ENCODE measurements at regions not wholly inside any gene's neighbourhood (a gene's known extent, or its start where the extent isn't known, plus 50 kb on each side); places are given as distances from the start of the nearest gene placed in this dataset.

DNA sequence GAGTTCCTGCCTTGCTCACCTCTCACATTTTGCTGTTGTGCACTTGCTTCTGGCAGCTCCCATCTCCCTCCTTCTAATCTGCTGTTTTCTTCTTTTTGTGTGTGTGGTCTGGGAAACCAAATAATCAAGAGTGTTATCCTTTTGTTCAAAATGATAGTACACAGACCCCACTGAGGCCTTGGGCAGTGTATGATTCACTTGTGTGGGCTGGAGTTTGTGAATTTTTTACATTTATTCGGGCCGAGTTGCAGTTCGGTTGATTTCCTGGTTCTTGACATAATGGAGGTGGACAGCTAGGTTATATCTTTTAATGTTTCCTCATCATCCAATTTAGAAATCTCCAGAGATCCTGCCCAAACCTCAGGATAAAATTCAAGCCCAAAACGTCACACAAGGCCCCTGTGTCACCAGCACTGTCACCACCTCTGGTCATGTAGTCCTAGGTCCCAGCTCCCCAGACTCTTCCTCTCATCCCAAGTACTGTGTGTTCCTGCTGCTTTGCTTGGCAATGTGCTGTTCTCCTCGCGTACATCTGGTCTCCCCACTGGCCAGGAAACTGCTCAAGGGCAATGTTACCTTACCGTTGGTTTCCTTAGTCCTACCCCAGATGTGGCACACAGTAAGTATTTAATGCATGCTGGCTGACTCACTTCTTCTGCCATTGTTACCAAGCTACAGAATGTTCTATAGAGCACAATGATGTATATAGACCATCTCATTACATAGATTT, 55.7 kb upstream of the PHACTR2 start:
- DNase-seq (ENCODE audit: low spot score) = no peak

DNA sequence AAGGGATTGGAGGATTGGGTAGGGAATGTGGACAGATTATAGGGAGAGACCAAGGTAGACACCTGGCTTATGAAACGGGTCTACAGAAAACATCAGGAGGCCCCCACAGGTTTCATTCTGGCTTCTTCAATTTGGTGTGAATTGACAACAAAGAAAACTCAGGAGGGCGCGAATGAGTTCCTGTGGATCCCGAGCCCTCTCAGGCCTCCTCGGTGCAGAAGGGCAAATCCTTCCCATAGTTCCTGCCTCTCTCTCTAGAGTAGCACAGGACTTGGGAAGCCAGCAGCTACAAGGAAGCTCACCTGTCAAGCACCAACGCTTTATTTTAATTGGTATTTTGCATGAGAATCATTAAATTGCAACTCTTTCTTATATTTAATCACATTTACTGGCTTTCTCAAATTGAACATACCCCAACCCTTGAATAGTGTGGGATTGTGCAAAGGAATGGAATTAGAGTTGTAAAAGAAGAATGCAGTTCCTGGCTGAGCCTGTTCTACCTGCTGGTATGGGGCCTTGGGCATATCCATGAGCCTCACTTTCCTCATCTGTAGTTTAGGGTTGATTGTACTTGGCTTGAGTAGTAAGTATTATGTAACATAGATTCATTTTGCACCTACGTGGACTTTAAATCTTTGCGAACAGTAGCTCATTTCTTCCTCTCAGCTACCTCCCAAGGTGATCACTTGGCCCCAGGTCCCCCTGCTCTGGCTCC, 56.4 kb upstream of the PHACTR2 start:
- DNase-seq (ENCODE audit: low spot score) = no peak

DNA sequence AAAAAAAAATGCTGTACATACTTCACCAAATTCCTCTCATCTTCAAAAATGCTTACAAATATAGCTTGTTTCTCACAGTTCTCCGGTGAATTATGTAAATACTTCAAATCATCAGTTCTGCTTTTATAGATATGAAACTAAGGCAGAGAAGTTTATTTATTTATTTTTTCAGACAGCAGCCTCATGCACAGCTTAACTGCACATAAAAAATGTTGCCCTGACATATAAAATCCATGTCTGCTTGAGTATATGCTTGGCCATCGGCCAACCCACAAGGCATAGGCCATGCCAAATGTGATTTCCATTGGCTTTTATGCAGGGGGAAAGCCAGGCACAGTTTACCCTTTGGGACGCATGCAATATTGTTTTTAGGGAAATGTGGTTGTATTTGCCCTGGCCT, 57.3 kb upstream of the PHACTR2 start:
- no peak for DNase-seq (ENCODE audit: low spot score)

DNA sequence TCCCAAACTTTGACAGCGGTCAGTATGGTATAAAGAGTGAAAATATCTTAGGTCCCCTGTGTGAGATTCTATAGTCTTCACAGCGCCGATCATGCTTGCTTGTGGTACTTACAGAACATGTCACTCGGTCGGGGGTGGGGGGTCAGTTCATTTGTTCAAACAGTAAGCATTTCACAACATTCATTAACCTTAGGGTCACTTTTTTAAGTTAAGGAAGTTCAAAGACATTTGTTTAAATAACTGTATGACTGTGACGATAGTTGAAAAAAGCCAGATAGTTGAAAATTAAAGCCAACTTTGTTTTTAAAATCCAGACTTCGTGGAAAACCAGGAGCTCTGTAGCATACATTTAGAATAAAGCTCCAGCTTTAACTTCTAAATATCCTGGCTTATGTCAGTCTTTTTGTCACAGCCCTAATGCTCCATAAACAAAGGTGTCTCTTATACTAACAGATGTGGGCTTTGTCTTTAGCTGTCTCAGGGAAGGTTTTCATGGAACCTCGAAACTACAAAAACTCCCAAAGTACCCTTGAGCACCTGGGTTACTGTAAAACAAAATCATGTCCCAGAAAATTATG, 57.9 kb upstream of the PHACTR2 start:
- DNase-seq (ENCODE audit: low spot score) = no peak

DNA sequence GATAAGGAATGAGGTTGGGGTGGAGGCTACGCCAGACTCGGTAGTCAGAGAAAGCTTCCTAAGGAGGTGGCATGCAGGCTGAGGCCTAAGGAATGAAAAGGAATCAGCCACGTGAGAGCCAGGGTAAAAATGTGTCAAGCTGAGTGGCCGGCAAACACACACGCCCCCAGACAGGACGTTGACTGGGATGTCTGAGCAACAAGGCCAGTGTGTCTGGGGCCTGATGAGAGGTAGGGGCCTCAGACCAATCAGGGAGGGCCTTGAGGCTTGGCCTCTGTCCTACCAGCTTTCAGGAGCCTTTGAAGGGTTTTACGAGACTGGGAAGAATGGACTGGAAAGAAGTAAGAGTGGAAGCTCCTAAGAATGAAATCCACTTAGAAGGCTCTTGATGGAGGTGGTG, 61.0 kb upstream of the PHACTR2 start:
- DNase-seq (ENCODE audit: low spot score) = no peak

DNA sequence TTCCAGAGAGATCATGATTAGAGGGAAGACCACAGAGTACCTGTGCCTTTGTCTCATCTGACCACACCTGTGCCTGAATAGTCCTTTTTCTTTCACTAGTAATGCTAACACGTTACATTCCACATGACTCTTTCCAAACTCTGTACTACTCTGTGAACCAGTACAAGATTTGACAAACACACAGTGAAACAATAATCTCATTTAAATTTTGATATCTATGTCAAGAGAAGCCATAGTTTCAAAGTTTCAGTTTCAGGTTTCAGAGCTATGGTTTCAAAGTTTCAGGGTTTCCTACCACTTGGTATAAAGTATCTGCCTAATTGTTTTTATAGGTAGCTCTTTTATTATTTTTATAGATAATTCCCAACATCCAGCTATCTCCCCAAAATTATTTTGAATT, 62.0 kb upstream of the PHACTR2 start:
- DNase-seq (ENCODE audit: low spot score) = no peak

DNA sequence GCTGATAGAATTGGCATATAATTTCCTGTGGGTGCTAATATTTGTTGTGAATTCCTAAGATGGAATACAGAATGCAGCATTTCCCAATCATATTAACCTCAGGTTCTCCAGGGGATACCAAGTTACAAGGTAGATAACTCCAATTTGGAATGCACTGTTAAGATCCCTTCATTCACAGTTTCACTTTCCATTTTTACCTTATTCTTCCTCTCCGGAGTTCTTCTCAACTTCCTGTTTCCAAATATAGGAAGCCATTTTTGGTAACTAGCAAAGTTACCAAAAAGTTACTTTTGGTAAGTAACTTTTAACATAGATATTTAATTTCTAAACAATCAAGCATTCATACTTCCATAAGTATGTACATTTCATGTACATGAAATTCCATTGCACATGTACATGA, 63.5 kb upstream of the PHACTR2 start:
- no peak for DNase-seq (ENCODE audit: low spot score)

DNA sequence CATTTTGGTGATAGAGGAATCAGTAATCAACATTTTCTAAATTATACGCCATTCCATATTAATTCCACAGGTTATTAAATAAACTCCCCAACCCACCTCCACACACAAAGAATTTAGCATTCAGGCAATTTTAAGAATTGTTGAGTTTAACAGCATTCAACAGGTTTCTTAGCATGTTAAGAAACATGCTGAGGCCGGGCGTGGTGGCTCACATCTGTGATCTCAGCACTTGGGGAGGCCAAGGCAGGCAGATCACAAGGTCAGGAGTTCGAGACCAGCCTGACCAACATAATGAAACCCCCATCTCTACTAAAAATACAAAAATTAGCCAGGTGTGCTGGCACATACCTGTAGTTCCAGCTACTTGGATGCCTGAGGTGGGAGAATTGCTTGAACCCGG, 64.0 kb upstream of the PHACTR2 start:
- no peak for DNase-seq (ENCODE audit: low spot score)

DNA sequence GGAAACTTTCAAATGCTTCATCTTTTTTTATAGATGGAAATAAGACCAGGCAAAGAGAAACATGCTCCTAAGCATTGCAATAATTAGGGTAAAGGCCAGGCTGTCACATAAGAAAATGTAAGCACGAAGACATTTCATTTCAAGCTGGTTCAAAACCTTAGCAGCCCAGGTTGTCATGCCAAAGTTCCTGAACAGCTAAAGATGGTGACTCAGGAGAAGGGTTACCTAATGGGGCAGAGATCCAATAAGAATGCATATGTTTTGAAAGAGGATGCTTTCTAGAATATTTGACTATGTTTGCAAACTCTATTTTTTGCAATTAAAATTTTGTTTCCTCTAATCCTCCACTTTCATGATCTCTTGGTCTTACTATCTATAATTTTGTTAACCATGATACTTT, 65.6 kb upstream of the PHACTR2 start:
- DNase-seq (ENCODE audit: low spot score) = no peak

DNA sequence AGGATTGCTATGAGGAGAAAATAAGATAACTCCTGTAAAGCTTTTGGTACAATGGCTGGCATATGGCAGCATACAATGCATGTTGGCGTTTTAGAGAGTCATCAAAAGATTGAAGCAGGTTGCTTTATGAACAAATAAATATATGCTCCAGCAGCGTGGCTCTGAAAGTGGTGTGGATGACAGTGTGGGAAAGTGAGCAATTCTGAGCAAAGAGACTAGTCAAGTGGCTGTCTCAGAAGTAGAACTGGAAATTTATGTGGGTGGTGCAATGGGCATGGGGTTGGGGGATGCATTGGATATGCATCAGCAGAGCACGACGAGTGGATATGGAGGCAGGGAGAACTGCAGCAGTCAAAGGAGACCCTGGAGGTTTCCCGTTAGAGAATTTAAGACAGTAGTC, 66.2 kb upstream of the PHACTR2 start:
- DNase-seq (ENCODE audit: low spot score) = no peak

DNA sequence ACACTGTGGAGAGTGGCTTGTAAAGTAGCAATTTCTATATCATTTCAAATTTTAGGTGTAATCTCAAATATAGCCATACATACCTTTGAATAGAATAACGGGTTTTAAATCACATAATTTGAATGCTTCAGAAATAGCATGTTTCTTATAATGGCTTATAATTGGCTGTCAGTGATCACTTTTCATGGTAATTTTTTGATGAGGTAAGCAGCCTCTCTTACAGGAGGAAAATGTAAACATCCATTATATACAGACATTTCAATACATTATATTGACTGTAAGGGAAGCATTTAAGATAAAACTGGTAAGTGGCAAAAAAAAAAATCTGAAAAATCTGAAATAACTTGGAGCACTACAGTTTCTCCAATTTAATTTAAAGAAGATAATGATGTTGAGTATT, 67.8 kb upstream of the PHACTR2 start:
- DNase-seq (ENCODE audit: low spot score) = no peak

DNA sequence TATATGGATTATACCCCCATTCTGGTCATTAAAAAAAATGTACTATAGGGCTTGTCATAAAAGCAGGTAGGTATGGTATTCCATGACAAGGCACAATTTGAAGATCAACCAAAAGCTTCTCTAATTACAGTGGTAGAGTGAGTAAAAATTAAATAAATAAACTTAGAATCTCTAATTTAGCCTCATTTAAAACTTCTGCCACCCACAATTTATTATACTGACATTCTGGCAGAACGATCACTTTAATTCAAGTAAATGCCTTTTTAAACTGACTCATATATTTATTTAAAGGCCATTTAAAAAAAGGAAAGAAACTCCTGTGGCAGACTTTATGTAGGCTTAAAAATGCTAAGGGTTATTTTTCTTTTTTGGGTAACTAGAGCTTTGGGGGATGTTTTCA, 68.3 kb upstream of the PHACTR2 start:
- no peak for DNase-seq (ENCODE audit: low spot score)

DNA sequence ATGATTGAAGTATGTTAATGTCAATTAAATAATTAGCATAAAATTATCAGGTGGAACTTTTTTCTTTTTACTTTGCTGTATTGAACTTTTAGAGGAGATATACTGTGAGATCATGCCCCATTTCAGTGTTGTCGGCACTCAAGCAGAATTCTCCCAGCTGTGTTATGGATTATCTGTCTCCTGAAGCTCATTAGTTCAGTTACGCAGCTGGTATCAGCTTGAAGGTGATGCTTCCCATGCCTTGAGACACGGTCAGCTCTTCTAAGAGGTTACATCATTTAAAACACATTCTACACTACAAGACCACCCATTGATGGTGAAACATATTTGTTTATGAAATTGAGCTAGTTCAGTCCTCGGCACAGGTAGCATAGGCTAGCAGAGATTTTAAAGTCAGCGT, 68.9 kb upstream of the PHACTR2 start:
- DNase-seq (ENCODE audit: low spot score) = no peak

DNA sequence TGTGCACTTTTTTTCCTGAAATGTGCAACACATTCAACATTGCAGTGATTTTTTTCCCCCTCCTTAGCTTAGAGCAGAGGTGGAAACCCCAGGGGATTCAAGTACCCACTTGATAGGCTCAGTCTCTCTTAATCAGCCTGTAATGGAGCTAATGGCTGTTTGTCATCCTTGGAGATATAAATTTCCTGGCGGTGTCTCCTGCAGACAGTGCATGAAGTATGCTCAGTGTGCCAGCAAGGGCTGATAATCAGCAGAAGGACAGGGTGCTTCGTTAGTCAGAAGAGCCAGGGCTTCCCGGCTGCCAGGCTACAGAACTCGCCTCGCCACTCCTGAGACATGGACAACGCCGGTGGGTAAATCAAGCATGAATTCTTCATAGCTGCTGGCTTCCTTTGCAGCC, 69.8 kb upstream of the PHACTR2 start:
- no peak for DNase-seq (ENCODE audit: low spot score)

DNA sequence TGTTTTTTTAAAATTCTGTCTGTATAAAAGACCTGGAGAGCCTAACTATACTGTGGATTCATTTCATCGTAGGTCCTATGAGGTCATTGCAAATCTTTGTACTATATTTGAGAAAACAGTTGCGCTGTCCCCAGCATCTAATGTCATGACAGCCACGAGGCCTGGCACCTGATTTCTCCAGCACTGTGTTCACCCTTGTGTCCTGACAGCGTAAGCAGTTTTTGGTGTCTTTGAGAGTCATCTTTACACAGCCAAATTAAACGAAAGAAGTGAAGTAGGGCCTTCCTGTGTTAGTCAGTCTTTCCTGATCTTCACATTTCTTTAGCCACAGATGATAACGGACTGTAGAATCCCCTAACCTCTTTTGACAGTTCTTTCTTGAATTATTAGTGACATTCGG, 70.6 kb upstream of the PHACTR2 start:
- no peak for DNase-seq (ENCODE audit: low spot score)

DNA sequence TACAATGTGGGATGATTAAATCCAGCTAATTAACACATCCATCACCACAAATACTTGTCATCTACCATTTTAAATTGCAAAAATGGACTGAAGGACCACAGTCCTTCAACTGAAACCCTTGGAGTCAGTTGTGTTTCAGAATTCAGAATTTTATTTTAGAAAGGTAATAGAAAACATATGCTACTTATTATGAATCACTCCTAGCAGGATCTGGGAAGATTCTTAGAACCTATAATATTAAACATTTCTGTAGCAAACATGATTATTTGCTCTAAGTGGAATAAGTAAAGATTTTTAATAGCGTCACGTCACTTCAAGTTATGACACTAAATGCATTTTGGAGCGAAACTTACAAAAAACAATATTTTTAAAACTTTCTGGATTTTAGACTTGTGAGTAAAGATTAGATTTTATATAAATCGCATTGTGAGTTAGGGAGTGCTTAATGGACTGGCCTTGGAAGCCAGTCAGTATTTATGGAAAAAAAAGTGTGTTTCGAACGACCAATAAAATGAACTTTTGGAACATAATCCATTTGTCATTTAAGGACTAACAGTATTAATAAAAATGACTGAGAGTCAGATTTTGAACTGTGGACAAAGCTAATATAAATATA, 71.8 kb upstream of the PHACTR2 start:
- DNase-seq (ENCODE audit: low spot score) = no peak

DNA sequence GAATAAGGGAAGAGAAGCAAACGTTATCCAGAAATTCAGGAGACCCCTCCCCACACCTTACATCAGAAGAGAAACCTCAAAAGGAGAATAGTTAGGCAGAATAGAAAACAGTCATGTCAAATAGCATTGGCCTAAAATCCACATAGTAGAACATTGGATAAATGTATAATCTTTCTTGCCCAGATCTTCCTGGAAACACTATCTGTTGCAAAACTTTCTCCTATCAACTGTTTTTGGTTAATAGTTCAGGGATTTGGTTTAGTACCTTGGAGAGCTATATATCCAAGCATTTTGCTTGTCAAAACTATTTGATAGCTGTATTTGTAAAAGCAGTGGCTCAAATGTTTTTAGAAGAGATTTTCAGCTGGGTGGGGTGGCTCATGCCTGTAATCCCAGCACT, 74.3 kb upstream of the PHACTR2 start:
- DNase-seq (ENCODE audit: low spot score) = no peak

DNA sequence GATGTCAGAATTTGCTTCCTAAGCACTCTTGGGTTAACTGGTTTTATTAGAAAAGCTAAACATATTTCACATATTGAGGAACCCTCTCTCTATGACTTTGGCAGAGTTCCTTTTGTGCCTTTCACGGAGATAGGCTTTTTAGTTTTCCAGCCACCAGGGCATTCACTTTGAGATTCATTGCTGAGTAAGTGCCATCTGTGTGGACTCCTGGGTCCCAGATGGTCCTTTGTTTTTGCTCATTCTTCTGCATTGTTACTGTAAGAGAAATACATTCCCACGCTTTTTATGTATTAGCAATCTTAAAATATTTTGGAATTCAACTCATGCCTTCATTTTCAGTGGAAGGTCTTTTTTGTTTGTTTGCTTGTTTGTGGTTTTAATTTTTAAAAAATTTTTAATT, 76.3 kb upstream of the PHACTR2 start:
- no peak for DNase-seq (ENCODE audit: low spot score)

DNA sequence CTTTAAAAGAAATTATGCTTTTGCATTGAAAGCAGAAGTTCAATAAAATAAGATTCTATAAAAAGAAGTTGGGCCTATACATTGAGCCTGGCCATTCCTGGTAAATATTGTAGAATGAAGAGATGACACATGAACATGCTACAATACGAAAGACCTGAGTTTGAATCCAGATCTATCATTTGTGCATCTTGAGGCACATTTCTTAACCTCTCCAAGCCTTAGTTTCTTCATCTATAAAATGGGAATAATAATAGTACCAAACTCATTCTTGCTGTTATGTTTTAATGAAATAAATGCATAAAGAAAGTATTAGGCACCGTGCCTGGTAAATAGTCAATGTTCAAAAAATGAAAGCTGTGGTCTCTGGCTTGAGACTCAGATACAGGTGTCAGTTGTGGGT, 76.9 kb upstream of the PHACTR2 start:
- no peak for DNase-seq (ENCODE audit: low spot score)

DNA sequence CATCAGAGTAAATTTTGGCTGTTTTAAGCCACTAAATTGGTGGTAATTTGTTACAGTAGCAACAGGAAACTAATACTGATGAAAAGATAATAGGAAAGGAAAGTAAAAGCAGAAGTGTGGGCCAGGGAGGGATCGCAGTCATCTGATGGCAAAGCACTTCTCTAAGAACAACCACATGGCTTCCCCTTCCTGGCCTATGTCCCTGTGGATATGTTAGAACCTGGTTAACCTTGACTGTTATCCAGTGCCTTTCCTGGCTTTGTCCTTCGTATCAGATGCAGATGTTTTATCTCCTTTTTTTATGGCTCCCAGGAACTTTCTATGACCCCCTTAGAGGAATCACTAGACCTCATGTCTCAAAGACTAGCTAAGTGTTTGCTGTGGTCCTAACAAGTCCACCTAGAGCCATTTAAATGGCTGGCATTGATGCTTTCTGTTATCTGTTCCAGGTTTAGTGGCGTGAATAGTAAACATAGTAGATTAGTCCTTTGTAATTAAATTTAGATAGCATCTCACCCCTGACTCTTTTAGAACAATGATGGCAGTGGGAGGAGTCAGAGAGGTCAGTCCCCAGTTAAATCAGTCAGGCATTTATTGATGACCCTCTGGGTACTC, 79.2 kb upstream of the PHACTR2 start:
- no peak for DNase-seq (ENCODE audit: low spot score)

DNA sequence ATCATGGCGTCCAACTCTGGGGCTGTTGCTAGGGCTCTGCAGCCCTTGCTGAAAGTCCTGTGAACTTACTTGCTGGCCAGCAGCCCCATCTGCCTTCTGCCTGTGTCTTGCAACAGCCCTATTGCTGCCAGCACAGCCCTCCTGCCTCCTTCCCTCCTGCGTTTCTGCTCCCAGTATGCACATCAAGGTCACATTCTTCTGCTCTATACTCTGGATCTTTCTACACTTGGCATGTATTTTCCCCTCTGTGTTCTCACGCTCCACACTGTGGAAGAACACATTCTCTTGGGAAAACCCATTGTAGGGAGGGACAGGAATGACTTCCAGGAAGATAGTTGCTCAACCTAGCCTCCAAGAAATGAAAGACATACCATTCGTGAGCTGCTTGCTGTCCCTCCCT, 80.9 kb upstream of the PHACTR2 start:
- no peak for DNase-seq (ENCODE audit: low spot score)

DNA sequence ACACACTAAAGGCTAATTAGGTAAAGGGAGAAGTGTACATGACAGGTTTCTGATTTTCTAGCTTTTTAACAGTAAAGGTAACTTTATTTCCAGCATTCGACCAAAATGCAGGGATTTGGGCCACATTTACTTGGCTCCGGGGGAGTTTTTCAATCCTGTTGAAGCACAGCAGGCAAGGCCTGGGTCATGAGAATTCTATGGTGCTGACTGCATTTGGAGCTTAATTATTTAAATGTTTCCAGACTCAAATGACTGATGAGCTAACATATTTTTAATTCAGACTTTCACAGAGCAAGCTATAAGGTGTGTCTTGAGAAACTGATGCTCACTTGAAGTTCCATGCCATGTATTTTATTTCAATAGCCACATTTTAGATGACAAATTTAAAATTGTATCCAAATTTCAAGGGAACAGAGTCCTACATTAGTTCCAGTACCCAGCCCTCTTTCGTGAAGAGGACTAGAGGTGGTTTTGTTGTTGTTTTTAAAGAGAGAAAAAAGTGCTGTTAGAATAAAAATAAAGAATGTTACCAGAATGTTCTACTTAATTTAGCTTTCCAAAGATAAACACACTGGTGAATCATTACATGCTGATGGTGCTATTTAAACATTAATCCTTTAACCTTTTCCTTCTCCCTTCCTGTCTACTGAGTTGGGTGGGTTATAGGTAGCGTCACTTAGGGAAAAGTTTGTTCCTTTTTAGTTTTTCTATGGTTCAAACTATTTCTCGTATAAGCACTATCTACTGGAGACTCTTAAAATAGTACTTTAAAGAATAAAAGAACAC, 82.3 kb upstream of the PHACTR2 start:
- DNase-seq (ENCODE audit: low spot score) = no peak

Measured in A172 (cell line).